Stimulated activated CD4-positive, alpha-beta T cell treated with anti-CD3 and anti-CD28 coated beads, Interleukin-1b, Interleukin-23, amount 100 ng/mL, for 24 hours (primary cell): ENCODE measurements at regions not wholly inside any gene's neighbourhood (a gene's known extent, or its start where the extent isn't known, plus 50 kb on each side); places are given as distances from the start of the nearest gene placed in this dataset.

Experiments used
- DNase-seq, 4 experiments: peaks; one replicate each; pipeline ENCODE4 v3.0.0-alpha.2; 2020; ENCODE audit warnings: low read depth in 4 of 4, low spot score in 1 of 4

DNA sequence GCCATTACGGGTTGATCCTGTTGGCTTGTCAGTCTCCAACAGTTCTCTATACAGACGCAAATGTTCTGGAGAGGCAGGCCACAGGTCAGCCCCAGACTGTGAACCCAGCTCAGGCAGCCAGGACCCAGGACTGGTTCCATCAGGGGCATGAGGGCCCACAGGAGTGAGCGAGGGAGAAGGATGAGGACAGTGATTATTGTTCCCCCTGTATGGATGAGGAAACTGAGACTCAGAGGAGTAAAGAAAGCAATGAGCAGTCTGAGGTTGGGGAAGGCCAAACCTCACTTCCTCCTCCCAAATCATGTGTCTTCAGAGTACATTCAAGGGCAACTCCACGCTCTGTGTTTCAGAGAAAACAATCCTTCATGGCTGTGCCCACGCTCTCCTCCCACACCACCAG lies 121.9 kb downstream of the RPLP1 start:
- DNase-seq: no peak

DNA sequence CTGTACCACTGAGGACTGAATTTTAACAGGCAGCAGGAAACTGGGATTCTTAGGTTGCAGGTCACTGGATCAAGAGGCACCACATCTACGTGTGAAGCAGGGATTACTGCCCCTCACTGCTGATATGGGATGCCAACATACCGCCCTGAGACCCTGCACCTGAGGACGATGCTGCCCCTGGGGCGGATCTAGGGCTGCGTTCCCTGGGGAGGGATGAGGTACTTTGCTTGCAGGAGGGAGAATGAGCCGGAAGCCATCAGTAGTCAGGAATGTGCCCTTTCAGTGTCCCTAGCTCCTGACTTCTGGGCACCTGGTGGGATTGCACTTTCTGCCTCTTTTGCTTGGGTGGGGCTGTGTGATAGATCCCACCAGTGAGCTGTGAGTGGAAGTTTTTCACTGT lies 122.8 kb downstream of the RPLP1 start:
- no peak for DNase-seq

DNA sequence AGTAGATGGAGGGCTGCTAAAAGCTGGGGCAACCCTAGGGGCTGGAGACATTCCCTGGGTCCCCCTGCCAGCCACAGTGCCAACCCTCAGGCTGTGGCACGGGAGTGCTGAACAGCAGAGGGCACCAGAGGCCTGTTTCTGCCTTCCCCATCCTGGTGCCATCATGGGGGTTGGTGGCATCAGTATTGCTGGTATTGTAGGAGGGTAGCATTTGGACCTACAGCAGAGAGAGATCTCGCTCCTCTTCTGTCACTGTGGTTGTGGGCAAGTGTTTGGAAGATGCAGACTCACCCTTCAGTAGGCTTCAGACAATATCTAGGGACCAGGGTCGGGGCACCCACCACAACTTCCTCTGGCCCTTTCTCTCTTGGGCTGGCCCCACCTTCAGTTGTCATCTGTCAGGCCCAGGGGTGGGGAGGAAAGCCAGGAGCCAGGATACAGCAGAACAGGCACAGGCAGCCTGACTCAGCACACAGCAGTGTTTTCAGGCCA lies 123.5 kb downstream of the RPLP1 start:
- DNase-seq: peak; percentile 15 to 59 (median 51)

DNA sequence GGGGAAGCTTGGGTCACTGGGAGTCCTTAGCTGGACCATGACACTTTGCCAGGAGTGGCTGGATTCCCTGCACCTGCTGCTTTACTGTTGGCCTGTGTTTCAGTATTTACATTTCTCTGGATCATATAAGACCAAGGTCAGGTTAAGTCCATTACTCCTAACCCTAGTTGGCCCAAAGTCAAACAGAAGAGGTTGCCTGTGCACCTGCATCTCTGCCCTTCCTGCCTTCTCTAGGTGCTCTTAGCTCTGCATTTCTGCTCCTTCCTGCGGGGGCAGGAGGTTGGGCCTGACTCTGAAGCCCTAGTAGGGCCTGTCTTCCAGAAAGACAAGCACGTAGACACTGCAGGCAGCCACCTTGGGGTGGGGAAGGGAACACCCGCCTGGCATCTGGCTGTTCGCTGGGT lies 124.3 kb downstream of the RPLP1 start:
- DNase-seq: no peak

DNA sequence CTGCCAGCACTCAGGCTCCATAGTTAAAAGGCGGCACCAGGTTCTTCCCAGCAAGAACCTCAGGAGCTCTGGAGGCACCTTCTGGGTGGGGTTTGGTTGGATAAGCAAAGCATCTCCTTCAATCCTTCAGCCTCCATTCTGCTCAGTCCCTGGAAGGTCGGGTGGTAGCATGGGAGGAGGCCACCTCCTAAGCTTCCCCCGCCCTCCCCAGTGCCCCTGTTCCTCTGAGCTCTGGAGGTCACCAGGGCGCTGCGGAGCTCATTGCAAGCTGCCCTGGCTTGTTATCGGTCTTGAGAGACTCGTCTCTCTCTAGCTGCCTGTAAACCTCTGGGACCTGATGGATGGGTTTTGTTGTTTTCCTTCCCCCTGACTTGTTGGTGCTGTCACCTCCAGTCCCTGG lies 124.8 kb downstream of the RPLP1 start:
- no peak for DNase-seq

DNA sequence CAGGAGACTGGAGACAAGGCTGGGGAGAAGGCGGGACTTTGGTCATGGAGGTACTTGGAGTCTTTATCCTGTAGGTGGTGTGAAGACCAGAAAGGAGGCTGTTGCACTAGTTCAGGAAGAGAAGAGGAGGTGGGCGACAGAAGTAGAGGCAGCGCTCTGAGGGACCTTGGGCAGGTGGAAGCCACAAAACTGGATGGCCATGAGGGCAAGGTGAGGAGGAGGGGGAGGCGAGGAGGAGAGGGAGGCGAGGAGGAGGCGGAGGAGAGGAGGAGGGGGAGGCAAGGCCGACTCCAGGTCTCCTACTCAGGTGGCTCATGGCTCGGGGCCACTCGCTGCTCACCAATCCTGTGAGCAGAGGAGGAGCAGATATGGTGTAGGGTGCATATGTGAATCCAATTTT lies 125.6 kb downstream of the RPLP1 start:
- no peak for DNase-seq

DNA sequence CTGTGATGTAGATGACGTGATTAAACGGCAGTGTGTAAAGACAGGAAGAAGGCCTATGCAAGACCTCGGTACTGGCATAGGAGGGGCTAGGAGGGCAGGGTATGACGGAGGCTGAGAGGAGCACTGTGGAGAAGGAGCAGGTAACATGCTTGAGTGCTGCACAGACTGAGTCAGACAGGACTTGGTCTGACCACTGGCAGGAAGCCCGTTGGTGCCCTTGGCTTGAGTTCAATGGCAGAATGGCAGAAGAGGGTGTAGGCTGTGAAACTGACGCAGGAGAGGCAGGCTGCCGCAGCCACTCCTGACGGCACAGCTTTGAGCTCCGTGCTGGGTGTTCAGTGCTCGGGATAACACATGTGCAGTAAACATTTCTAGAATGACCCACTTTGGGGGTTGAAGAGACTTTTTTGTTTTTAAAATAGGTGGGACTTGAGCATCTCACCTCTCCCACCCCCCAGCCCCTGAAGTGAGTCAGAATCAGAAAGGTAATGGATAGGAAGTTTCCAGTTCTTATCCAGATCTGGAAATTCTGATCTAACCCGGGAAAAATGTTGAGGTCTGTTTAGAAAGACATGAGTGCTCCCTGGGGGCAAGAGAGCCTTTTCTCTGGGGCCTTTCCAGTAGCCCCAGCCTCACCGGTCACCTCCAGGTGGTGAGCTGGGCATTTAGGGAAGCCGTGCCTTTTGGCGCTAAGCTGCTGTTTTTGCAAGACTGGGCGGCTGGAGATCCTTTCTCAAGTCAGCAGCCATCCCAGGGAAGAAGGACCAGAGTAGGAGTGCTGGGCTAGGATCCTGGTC lies 126.4 kb downstream of the RPLP1 start:
- no peak for DNase-seq

DNA sequence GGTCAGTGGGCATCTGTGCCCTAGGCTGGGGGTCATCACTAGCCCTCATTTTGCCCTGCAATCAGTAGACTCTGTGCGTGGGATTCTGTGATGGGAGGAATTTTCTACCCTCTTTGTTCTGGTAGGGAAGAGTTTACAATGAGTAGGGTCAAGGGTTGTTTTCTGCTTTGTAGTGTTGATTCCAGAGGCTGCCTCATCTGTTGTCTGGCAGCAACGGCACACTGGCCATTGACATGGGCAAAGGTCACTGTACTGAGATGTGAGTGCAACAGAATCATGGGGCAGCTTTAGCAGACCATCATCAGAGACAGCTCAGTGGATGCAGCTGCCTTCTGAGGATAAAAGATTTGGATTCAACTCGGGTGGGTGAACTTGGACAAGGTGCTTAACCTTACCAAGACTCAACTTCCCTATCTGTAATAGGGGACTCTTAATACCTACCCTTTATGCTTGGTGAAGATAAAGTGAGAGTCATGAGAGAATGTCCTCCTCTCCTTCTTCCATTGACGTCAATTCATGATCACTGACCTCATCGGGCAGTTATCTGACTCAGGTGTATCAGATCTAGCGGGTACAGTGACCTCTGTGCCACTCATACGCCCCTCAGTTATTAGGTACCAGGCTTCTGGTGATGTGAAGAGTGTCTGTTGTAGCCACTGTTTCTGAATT lies 127.5 kb downstream of the RPLP1 start:
- DNase-seq: no peak

DNA sequence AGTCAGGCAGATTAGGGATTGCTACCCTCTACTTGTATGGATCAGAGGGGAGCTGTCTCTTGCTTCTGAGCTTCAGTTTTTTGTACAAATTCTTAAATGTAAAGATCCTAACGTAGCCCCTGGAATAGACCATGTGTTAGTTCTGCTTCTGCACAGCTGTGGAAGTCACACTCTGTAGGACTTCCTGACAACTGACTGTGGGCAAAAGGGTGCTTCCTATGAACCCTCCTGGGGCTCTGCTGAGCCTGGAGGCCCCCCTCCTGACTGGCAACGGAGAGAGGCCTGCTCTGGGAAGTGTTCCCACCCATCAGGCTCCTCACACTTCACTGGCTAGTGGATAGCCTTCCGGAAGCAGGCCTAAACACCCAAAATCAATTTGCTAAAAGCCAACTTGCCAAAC lies 131.0 kb downstream of the RPLP1 start:
- DNase-seq: no peak

DNA sequence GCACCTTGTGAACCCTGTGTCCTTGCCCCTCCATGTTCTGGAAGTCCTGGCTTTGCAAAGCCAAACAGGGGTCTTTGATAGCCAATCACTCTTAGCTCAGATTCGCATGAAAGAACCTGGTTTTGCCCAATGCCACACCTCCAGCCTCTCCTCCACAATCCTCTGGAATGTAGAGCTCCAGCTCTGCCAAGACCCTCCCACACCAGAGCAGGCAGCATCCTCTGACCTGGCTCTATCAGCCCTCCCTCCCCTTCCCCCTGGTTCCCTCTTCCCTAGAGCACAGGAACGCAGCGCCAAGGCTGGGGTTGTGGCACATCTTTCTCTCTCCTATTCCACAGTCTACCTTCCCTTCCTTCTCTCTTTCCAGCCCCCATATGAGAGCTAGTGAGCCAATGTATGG lies 133.3 kb downstream of the RPLP1 start:
- no peak for DNase-seq

DNA sequence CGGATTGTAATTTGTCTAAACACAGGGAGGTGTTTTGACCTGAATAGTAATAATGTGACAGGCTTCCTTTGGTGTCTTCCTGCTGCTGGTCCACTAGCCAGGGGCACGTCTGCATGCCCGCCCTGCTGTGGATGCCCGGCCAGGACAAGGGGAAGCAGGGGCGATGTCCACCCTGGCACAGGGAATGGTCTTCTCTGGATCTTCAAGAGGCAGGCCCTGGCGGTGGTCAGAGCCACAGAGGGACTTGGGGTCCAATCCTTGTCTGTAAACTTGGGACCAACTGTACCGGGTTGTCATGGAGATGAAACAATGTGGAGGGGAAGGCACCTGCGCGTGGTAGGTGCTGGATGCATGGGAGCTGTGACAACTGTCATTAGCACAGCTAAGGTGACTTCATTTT lies 134.1 kb downstream of the RPLP1 start:
- no peak for DNase-seq

DNA sequence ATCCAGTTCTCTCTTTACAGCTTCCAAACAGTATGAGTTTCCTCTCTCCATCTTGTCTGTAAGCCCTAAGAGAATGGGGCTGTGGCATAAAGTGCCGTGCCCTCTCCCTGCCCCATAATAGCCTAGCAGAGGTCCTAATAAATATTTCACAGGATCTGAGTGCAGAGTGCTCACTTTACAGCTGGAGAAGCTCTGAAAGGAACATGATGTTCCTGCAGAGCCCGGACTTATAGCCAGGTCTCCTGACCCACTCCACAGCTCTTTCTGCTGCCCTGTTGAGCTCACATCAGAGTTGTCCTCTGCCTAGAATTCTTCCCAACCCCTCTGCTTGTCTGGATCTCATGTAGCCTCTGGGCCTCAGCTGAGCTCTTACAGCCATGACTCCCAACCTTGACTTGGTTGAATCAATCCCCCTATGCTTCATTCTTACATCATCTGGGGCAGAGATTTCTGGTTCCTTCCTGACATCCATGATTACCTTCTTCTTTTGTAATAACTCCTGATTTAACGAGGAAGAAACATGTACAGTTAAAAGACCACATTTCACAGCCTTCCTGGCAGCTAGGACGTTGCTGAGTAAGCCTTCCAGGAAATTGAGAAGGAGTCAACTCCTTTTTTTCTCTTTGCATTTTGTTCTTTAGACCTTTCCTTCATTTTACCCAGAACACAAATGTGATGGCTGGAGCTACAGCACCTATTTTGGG lies 135.3 kb downstream of the RPLP1 start:
- no peak for DNase-seq

DNA sequence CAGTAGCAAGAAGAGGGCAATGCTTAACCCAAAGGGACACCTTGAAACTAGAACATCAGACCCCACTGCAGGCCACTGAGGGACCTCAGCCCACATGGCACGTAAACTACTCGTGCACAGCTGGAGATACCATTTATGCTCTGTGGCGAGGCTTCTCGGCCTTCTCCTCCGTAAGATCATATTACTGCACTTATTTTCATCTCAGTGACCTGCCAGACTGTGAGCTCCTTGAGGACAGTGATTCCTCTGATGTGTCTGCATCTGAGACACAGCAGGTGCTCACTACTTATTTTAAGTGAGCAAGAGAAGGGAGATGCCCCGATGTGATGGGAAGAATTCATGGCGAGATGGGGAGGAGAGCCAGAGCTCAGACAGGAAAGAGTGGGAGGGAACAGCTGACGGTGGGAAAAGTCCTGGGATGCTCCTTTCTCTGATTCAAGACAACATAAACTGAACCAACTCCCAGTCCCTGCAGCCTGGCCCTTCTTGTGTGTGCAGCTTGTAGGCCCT lies 137.6 kb downstream of the RPLP1 start:
- DNase-seq: no peak

DNA sequence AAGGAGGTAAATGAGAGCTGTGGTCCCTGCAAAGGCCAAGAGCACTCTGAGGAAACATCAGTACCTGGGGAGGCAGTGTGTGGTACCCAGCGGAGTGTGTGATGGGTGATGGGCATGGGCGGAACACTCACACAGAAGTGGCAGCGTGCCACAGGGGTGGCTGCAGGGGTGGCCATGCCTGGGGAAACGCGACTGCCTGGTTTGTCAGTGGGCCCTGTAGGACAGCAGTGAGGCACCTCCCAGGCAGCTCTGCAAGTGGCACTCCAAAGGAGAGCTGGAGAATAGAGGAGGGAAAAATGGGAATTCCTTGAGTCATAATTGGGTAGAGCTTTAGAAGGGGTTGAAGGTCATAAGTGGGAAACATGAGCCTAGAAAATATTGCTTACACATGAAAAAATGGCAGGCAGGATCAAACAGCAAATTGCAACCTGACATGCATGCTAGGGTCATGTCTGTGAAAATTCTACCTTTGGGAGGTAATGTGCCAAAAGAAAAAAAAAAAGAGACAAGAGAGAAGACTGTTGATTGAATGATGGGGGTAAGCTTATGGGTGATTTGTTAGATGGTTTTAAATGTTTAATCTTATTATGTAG lies 138.4 kb downstream of the RPLP1 start:
- DNase-seq: no peak

DNA sequence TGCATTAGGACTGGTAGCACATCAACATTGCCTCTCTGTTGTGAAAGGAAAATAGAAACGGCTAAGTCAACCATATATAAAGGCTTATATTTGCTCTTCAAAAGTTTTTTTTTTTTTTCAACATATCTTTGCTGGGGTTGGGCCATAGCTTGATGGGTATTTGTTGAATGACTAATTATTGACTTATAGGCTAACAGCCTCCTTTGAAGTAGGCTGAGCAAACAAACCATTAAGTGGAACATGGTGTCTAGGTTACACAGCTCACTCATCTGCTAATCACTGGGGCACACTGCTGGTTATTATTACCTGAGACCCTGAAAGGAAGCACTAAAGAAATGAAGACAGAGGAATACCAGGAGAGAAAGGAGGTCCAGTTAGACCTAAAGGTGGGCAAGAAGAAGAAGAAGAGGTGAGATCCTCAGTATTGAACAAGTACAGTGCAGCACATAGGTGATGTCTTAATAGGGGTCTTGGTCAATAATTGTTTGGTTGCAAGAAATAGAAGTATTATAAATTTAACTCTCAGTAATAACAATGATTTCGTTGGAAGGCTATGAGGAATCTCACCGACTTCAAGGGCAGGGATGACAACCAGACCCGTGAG lies 139.4 kb downstream of the RPLP1 start:
- DNase-seq: no peak

DNA sequence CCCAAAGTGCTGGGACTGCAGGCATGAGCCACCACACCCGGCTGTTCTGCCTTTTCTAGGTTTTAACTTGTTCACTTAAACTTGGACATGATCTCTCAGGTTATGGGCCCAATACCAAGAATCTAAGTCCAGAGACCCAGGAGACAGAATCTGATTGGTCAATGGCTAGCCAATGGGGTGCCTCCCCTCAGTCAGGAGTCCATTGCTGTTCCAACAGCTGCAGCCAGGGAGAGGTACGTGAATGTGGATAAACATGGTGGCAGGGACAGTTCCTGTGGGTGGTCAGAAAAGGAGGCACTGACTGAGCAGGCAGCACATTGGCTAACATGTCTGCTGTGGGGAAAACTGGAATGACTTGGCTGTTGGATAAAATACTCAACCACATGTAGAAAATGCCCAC lies 140.3 kb downstream of the RPLP1 start:
- DNase-seq: no peak

DNA sequence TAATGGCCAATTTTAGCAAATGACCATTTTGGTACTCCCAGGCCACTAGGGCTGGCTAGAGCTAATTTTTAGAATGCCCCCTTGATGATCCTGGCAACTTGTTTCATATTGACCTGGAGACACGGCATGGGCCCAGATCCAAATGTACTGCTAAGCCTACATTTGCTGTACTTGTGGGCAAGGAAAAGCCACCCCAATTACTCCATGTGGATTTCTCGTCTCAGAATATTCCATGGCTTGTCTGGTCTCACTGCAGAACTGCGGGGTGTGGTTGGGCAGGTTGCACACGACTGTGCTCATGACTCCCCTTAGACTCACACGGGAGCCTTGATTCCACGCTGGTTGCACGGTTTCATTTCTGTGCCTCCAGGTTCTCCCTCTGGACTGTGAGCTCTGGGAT lies 140.9 kb downstream of the RPLP1 start:
- DNase-seq: no peak

DNA sequence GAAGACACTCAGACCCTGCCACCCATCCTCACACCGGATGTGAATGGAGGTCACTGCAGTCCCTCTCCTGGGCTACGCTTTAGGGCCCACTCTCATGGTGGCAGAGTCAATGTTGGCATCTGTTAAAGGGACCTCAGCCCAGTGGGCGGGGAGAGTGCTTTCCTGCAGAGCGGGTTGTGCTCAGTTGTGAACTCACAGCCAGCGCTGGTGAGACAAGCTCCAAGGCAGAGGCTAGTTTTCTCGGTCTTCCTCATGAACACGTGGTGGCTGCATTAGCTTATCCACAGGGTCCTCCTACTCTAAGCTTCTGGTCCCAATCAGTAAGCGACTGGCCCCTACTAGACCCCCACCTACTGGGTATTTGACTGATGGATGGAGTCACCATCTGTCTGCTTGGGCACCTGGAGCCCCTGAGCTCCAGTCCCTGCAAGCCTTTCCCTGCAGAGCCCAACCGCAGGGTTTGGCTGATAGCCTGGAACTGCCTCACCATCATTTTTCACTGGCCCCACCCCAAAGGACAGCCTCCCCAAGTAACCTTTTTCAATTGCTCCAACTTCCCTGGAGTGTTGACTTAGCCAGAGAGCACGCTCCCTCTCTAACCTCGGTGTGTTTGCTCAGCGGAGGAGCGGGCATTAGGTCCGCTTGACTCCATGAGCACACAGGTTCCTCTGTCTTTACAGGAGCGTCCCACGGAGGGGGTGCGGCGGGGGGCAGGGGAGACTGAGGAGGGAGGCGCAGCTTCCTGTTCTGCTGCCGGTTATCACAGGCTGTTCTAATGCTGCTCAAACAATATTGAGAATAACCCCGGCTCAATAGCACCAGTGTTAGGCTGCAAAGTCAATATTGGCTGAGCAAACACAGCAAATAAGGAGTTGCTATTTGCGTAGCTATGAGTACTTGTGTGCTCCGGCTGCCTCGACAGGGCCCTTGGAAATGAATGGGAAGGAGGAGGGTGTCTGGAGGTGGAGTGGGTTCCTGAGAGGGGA lies 141.7 kb downstream of the RPLP1 start:
- DNase-seq: no peak

DNA sequence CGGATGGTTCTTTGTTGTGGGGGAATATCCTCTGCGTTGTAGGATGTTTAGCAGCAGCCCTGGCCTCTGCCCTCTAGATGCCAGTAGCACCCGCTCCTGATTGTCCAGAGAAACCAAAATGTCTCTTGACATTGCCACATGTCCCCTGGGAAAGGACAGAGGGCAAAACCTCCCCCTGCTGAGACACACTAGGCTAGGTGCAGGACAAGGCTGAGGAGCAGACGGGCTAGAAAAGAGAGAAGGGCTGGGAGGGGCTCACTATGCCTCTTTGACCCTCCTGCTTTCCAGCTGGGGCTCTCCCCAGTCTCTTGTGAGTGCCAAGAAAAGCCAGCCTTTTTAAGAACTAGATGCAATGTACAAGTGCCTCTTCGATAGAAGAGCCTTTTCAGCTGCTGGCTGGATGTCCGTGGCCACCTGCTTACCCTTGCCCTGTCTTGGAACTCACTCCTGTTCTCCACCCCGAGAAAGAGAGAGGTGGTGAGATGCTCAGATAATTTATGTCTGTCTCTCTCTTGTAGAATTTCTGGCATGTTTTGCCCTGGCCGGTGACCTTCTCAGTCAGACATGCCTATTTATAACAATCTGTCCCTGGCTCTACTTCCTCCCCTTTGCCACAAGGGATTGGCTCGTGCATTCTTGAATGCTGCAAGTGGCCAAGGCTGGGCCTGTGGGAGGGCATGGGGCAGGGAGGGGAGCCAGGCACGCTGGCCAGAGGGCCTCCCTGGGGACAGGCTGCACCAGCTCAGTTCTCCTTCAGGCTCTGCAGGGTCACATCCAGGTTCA lies 142.6 kb downstream of the RPLP1 start:
- no peak for DNase-seq
